CD1c-positive myeloid dendritic cell (primary cell): ENCODE measurements at regions not wholly inside any gene's neighbourhood (a gene's known extent, or its start where the extent isn't known, plus 50 kb on each side); places are given as distances from the start of the nearest gene placed in this dataset.

Source experiments
- DNase-seq: peaks from one replicate; pipeline ENCODE4 v3.0.0-alpha.2; 2016; ENCODE audit errors: extremely low spot score

- DNase-seq: no peak
These were observed 97.6 kb downstream of the TM2D1 start for GRCh38 chr1:61627365-61627764.

DNA sequence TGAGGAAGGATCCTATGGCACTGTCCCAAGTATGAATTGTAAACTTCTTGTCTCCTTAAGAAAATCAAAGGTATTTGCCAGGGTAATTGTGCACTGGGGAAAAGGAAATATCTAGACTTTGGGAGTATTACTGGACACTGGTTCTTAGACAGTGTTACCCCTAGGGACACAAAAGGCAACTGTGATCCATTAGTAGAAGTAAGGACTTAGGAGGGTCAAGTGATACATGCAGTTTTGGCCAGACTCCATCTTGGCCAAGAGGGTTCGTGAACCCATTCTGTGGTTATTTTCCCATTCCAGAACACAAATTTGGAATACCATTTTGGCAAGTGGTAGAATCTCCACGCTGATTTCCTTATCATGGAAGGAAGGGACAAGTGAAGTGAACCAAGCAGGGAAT lies 98.1 kb downstream of the TM2D1 start:
- no peak for DNase-seq

- no peak for DNase-seq
These were observed 101.1 kb downstream of the TM2D1 start for GRCh38 chr1:61623852-61624251.

DNA sequence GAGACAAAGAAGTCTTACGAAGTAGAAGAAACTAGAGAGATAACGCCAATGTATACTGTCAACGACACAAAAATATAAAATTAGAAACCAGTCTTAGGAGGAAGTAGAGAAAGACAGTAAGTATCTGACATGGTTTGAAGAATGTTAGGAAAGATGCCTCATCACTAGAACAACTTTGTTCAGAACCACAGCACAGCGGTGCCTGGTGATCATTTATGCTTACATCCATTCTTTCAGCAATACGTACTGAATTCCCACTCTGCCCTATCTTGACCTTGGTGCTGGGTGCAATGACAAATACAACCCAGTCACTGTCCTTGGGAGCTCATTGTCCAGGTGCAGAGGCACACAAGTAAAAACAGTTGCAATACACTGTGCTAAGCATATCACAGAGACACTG lies 104.4 kb downstream of the TM2D1 start:
- peak; percentile 18 for DNase-seq

DNA sequence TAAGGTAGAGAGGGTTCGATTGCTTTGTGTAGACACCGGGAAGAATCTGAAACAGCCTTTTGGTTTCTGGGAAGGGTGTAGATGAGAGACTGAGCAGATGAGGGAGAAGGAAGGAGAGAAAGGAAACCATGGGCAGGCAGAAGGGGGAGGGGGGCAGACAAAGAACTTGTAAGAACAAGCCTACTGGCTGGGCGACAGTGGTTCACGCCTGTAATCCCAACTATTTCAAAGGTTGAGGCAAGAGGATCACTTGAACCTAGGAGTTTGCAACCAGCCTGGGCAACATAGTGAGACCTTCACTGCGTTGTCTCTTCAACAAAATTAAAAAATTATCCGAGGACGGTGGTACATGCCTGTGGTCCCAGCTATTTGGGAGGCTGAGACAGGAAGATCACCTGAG lies 106.2 kb downstream of the TM2D1 start:
- DNase-seq: no peak

DNA sequence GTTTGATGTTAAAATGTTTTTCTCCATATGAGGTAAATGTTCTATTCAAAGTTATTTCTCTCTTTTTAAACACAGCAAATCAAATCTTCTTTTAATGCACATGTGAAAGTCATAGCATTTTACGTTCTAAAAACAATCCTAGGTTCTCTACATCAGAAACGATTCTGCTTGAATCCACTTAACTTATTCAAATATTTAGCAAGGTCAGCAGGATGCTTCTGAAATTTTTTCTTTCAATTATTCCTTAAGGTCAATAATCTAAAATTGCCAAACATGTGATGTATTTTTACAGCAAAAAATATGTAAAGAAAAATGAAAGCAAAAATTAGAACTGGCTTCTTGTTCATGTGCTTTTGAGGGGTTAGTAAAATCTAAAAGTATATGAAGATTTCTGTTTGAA lies 106.7 kb downstream of the TM2D1 start:
- no peak for DNase-seq

GRCh38 chr1:61616830-61617229 lies 108.1 kb downstream of the TM2D1 start:
- no peak for DNase-seq

DNA sequence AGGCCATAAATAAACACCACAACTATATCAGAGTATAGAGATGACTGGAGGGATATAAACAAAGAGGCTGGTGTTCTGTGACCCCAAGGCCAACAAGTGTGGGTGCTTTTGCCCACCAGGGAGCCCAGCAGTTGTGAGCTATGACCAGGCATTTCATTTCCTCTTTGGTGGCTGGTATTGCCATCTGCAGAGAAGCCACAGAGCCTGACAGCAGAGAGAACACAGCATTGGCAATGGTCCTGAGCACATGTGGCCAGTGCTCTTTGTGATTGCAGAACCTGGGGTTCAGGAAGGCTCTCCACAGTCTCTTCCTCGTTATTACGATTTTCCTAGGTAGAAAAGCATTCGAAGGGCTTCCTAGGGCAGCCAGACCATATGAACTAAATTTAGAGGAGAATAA lies 112.3 kb downstream of the TM2D1 start:
- peak; percentile 56 for DNase-seq

DNA sequence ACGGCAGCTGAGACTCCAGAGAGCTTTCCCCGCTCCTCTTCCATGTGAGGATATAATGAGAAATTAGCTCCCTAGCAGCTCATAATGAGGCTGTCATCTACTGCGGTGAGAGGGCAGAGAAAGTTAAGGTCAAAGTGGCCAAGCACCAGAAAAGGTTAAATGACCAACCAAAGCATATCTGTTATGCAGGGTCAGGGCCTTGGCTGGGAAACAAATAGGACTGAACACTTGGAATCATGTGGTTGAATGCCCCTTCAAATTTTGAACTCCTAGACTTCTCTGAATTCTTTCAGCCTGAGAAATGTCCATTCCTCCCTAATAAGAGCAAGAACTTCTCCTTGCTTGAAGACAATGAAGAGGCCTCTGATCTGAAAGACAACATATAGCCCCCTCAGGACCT lies 115.9 kb downstream of the TM2D1 start:
- no peak for DNase-seq

DNA sequence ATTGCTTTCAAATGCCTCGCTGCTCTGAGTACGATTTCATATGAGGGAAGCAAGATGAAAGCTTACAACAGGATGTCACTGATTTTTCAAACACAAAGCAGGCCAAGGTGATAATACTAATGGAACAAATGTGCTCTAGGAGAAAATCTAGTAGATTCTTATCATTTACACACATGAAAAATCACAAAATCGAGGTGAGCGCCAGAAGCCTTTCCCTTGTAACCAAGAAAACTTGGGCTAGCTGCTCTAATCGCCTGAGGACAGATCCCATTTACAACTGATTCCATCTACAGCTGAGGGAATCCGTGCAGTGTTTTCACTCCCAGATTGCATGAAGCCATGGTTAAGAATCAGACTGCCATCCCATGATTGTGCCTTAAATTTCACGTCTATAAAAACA lies 117.5 kb downstream of the TM2D1 start:
- no peak for DNase-seq

DNA sequence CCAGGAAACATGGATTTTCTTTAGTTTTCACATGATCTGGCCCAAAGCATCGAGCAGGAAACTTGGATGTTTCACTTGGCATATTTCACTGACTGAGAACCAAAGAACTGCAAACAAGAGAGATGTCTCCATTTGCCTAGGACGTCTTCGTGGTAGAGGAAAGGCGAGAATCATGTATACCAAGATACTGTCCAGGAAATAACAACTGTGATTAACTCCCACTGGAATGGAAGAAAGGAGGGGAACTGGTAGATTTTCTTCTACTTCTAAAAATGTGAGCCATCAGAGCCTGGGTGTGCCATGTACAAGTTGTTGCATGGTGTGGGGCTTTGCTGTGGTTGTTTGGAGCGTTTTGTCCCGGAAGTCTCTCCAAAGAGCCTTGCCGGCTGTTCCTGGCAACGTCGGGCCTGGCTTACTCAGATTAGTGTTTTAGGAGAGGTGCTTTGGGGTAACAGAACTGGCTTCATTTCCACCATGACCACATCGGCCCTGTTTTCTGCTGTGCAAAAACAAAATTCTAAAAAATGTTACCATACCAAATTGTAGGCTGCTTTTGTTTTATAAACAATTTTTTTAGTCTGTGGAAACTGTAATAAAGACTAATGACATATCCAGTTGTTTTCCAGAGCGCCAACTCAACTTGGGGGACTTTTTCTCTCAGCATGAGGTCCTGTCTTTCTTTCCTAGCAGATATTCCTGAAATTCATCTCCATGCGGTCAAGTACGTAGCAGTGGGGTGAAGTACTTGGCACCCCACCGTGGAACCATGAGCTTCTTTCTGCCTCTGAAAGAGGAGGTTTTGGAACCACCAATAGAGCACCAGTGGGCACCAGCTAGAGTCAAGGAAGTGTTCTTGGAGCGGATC lies 118.3 kb downstream of the TM2D1 start:
- DNase-seq: no peak

GRCh38 chr1:61605607-61606321 lies 119.2 kb downstream of the TM2D1 start:
- no peak for DNase-seq

DNA sequence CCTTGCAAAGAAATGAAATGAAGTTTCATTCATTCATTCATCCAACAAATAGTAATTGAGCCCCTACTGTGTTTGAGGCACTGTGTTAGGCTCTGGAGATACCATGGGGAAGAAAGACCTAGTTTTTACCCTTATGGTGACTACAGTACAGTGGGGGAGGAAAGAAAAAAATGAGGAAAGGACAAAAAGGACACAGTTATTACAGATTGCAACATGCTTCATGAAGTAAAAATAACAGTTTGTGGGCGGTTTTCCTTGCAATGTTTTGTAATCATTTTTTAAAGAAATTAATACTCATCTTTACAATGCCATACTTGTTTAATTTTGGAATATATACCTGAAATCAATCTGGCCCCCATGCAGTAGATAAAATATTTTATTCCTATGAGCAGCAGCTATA lies 120.3 kb downstream of the TM2D1 start:
- peak; percentile 61 for DNase-seq

DNA sequence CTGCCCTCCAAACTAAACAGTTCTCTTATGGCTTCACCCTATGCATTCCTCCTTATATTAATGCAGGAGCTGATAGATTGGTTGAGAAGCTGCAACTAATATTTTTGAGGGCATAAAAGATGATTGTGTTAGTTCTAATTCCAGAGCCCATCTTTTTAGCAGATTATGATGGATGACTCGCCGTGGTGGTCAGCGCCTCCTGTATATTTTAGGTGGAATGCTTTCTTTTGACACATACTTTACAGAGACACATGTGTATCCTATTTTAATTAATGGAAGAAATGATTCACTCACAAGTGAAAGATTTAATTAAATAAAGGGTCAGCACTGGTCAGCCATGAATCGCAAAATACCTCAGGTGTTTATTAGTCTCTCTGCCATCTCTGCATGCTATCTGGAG lies 120.7 kb downstream of the TM2D1 start:
- no peak for DNase-seq

GRCh38 chr1:61602663-61603062 lies 122.3 kb downstream of the TM2D1 start:
- no peak for DNase-seq

GRCh38 chr1:61597601-61598000 lies 127.3 kb downstream of the TM2D1 start:
- DNase-seq: no peak

DNA sequence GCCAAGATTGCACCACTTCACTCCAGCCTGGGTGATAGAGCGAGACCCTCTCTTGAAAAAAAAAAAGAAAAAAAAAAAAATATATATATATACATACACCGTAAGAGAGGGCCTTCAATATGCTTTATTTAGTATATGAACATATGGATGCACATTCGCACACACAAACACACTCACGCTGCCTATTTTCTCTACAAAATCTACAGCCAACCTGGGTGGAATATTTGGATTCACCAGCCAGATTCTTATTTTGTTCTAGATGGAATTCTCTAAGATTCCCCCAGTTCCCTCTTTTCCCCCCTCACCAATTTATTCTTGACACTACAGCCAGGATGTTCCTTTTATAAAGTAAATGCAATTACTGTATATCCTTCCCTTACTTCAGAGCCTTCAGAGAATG lies 131.6 kb downstream of the TM2D1 start:
- no peak for DNase-seq

DNA sequence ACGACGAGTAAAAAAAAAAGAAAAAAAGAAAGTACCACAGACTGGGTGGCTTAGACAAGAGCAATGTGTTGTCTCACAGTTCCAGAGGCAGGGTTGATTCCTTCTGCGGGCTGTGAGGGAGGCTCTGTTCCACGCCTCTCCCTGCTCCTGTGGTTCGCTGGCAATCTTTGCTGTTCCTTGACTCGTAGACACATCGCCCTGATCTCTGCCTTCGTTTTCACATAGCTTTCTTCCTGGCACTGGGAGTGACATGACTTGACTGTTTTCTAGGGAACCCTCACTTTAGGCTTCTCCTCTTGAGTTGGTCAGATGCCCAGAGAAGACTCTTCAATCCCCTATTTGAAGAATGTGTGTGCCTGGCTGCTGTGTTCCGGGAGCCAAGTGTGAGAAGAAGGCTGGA lies 133.6 kb downstream of the TM2D1 start:
- no peak for DNase-seq

DNA sequence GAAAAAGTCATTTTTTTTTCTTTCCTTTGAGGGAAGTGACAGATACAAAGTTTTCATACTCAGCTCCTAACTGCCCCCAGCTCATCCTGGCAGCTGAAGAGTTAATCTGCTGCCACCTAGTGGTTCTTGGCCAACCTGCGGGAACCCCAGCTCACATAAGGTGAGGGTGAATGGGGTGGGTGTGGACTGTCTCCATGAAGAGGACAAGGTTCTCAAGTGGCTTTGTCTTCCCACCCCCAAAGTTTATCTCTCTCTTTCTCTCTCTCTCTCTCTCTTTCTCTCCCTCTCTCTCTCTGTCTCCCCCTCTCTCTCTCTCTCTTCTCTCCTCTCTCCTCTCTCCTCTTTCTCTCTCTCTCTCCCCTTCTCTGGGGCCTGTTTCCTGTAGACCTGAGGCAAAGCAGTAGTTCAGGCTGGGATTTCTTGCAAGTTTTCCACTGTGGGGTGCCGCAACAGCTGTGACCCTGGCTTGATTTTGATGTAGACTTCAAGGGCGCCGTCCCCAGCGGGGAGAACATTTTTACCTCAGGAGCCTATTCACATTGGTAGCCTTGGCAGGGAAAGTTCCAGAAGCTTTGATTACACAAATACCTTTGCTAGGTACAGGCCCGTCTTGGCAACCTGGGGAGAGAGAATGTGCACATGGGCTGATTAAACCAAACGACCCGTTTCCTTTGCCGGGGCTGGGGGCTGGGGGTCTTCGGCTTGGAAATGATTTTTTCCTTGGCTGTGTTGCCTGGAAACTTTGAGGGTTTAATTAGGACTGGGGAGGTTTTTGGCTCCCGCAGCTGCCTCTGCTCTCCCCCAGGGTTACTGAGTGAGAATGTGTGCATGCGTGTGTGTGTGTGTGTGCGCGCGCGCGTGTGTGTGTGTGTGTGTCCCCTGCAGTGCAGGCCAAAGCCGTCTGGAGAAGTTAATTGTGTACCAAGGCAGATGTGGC lies 135.9 kb downstream of the TM2D1 start:
- DNase-seq: peak; percentile 49

DNA sequence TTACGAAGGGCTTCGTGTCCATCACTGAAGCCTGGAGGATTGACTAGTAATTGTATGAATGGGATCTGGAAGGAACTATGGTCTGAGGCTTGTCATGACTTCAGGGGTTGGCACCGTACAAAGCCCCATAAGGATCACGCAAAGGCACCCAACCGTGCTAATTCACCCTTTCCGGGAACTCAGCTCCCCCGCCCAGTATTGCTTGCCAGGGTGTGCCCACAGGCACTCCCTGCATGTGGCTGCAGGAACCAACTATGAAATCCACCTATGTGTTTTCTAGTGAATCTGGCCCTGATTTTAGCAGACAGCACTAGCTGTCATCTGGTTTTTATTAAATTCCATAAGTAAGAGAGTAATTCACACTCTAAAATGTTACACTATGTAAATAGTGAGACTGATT lies 139.2 kb downstream of the TM2D1 start:
- DNase-seq: no peak

- DNase-seq: peak; percentile 15
These were observed 141.2 kb downstream of the TM2D1 start for GRCh38 chr1:61583703-61584102.

DNA sequence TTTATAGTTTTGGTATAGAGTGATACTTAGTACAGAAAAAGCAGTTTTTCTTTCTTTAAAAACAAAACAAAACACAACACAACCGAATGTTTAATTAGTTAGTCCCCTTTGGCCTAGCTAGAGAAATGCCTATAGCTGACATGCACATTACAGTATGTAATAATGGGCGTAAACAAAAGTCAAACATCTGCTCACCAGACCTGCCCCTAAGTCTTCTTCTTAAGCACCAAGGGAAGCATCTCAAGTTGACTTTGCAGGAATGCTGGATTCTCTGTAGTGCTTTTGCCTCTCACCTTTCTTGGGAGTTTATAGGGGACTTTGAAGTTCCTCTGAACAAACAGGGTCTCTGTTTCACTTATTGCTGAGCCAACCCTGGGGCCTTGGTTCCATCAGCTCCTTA lies 143.7 kb downstream of the TM2D1 start:
- DNase-seq: no peak
